ENCODE measurements at regions not wholly inside any gene's neighbourhood (a gene's known extent, or its start where the extent isn't known, plus 50 kb on each side); places are given as distances from the start of the nearest gene placed in this dataset.

GRCh38 chr12:89817501-89818226 lies 109.0 kb upstream of the ATP2B1 start:
- no peak for DNase-seq (ENCODE audit: low read depth)
- TF ChIP-seq, protein P1, sequence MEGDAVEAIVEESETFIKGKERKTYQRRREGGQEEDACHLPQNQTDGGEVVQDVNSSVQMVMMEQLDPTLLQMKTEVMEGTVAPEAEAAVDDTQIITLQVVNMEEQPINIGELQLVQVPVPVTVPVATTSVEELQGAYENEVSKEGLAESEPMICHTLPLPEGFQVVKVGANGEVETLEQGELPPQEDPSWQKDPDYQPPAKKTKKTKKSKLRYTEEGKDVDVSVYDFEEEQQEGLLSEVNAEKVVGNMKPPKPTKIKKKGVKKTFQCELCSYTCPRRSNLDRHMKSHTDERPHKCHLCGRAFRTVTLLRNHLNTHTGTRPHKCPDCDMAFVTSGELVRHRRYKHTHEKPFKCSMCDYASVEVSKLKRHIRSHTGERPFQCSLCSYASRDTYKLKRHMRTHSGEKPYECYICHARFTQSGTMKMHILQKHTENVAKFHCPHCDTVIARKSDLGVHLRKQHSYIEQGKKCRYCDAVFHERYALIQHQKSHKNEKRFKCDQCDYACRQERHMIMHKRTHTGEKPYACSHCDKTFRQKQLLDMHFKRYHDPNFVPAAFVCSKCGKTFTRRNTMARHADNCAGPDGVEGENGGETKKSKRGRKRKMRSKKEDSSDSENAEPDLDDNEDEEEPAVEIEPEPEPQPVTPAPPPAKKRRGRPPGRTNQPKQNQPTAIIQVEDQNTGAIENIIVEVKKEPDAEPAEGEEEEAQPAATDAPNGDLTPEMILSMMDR (conservative IDR thresholded peaks at IDR 0.05; ENCODE audit: control insufficient read depth, insufficient read depth, low read depth, low read length) = no peak
- no peak overlapping the region for H3K4me3 ChIP-seq (ENCODE audit: control insufficient read depth, low read depth, low read length)

DNA sequence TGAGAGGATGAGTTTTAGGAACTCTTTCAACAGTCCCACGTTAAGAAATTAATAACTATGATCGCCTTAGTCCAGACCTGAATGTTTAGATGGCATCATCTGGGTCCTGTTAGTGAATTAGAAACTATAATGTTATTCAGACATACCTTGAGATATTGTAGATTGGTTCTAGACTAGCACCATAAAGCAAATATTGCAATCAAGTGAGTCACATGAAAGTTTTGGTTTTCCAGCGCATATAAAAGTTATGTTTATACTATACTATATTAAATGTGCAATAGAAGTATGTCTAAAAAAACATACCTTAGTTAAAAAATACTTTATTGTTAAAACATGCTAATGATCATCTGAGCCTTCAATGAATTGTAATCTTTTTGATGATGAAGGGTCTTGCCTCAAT lies 106.6 kb upstream of the ATP2B1 start:
- no peak overlapping the region for H3K4me3 ChIP-seq (ENCODE audit: control insufficient read depth, low read depth, low read length)
- TF ChIP-seq, protein P1 (conservative IDR thresholded peaks at IDR 0.05; ENCODE audit: control insufficient read depth, insufficient read depth, low read depth, low read length) = no peak
- DNase-seq (ENCODE audit: low read depth) = no peak

- no peak overlapping the region for H3K4me3 ChIP-seq (ENCODE audit: control insufficient read depth, low read depth, low read length)
- TF ChIP-seq, protein P1 (conservative IDR thresholded peaks at IDR 0.05; ENCODE audit: control insufficient read depth, insufficient read depth, low read depth, low read length) = no peak
- no peak for DNase-seq (ENCODE audit: low read depth)
Observed at GRCh38 chr12:89803412-89803811, 94.8 kb upstream of the ATP2B1 start.

- DNase-seq (ENCODE audit: low read depth) = no peak
- TF ChIP-seq, protein P1 (conservative IDR thresholded peaks at IDR 0.05; ENCODE audit: control insufficient read depth, insufficient read depth, low read depth, low read length) = no peak
- H3K4me3 ChIP-seq (ENCODE audit: control insufficient read depth, low read depth, low read length) = no peak overlapping the region
Observed at GRCh38 chr12:89801284-89801683, 92.6 kb upstream of the ATP2B1 start.

GRCh38 chr12:89800435-89800834 lies 91.8 kb upstream of the ATP2B1 start:
- peak; percentile 29 for DNase-seq (ENCODE audit: low read depth)

GRCh38 chr12:89799316-89799715 lies 90.7 kb upstream of the ATP2B1 start:
- DNase-seq (ENCODE audit: low read depth) = no peak
- TF ChIP-seq, protein P1 (conservative IDR thresholded peaks at IDR 0.05; ENCODE audit: control insufficient read depth, insufficient read depth, low read depth, low read length) = no peak
- no peak overlapping the region for H3K4me3 ChIP-seq (ENCODE audit: control insufficient read depth, low read depth, low read length)

More at GRCh38 chr12:89800435-89800834, 91.8 kb upstream of the ATP2B1 start:
- TF ChIP-seq, protein P1 (conservative IDR thresholded peaks at IDR 0.05; ENCODE audit: control insufficient read depth, insufficient read depth, low read depth, low read length) = no peak
- H3K4me3 ChIP-seq (ENCODE audit: control insufficient read depth, low read depth, low read length) = no peak overlapping the region

All from fibroblast of mammary gland (primary cell).